Peyer's patch (tissue), 4 donors: ENCODE measurements at regions not wholly inside any gene's neighbourhood (a gene's known extent, or its start where the extent isn't known, plus 50 kb on each side); places are given as distances from the start of the nearest gene placed in this dataset.

Source experiments
- CTCF ChIP-seq, 6 experiments: fragments of 450-650 bp in 4 of 6; fragments of 200-600 bp in 2 of 6; sonication (generic) in 1 of 6; IDR thresholded peaks; one replicate each; pipeline ENCODE4 v1.5.1; 2017 to 2019; ENCODE audit warnings: antibody characterized with exemption in 6 of 6, mild to moderate bottlenecking in 3 of 6, moderate library complexity in 1 of 6
- POLR2A ChIP-seq, 2 donors: fragments of 450-650 bp; IDR thresholded peaks; one replicate each; pipeline ENCODE4 v1.5.1; 2017; ENCODE audit warnings: antibody characterized with exemption in 2 of 2, mild to moderate bottlenecking in 2 of 2, moderate library complexity in 2 of 2

- no peak for TF ChIP-seq POLR2A (IDR thresholded peaks at IDR 0.05)
- TF ChIP-seq CTCF (IDR thresholded peaks at IDR 0.05) = no peak
Observed at GRCh38 chr2:42979870-42980763, 187.7 kb upstream of the HAAO start.
